T47D (cell line): ENCODE measurements at regions not wholly inside any gene's neighbourhood (a gene's known extent, or its start where the extent isn't known, plus 50 kb on each side); places are given as distances from the start of the nearest gene placed in this dataset.
"Not testable (repeated sequence)": the region's sequence is repeated elsewhere in the genome, so short reads cannot be mapped to it uniquely, and the experiment has no call there.

ENCODE experiments used
- DNase-seq, 2 experiments: peaks; one replicate each; pipeline versions ENCODE4 v3.0.0 to v3.0.0-alpha.2; 2011 to 2012; ENCODE audit warnings: low read depth in 1 of 2, low spot score in 1 of 2
- JUND ChIP-seq: IDR thresholded peaks from 2 replicates; pipeline ENCODE4 v1.6.1; 2012; ENCODE audit warnings: low read depth
- in situ Hi-C: cut with HindIII; loops from 2 replicates; pipeline ENCODE4 v1.10.0; 2016; ENCODE audit warnings: low sequenced_read_pairs, low pct_unique_long_range_greater_than_20kb

DNA sequence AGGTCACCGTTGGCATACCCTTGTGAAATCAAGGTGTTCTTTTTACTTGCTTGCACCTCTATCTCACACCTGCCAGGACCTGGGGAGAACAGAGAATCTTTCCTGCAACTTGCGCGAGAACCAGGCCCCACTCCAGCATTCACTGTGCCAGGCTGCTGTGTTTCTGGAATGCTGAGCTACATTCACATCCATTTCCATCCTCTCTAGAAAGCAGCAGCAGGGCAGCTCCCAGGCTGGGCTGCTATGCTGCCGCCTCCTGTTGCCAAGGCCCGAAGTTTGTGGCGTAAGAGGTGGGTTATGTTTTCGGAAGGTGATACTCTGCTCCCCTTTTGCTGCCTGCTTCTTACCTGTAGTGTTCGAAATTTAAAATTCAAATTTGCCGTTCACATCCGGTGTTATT is 464.1 kb downstream of the KLF5 start:
- TF ChIP-seq JUND: no peak
- no peak for DNase-seq

DNA sequence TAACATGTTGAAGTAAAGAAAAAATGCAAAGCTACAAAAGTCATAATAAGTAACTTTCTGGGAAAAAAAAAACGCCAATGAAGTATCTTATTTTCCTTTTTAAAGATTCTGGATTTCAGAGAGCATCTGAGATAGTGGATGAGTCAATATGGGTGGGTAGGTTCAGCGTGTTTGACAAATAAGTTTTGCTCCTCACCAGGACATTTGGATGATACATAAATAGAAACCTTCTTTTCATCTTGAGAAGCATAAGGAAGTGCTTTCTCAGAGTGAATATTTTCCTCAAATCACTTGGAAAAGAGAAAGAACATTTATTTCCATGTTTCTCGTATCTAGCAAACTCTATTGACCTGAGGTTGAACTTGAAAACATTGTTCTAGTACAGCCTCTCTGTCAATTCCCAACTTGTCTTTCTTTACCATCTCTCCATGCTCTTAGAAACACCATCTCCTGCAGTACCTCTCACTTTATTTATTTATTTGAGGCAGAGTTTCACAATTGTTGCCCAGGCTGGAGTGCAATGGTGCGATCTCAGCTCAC is 463.2 kb downstream of the KLF5 start:
- DNase-seq: no peak
- in situ Hi-C loops: no loop called here
- TF ChIP-seq JUND: no peak

More for the DNA sequence above, 464.1 kb downstream of the KLF5 start:
- in situ Hi-C loops: no loop called here

DNA sequence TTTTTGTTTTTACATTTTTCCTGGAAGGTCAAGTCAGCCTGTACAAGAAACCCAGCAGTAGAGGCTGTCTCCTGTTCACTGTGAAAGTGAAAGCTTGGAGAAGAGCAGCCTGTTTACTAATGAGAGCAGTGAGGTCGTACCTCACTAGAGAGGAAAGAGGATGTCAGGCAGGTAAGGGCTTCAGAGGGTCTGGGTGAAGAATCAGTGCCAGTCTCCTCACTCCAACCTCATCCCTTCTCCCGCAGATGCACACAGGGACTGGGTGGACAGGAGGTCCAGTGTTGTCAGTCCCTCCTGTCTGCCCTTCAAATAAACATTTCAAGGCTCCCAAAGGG is 462.5 kb downstream of the KLF5 start:
- in situ Hi-C loops: no loop called here
- DNase-seq: no peak
- no peak for TF ChIP-seq JUND

DNA sequence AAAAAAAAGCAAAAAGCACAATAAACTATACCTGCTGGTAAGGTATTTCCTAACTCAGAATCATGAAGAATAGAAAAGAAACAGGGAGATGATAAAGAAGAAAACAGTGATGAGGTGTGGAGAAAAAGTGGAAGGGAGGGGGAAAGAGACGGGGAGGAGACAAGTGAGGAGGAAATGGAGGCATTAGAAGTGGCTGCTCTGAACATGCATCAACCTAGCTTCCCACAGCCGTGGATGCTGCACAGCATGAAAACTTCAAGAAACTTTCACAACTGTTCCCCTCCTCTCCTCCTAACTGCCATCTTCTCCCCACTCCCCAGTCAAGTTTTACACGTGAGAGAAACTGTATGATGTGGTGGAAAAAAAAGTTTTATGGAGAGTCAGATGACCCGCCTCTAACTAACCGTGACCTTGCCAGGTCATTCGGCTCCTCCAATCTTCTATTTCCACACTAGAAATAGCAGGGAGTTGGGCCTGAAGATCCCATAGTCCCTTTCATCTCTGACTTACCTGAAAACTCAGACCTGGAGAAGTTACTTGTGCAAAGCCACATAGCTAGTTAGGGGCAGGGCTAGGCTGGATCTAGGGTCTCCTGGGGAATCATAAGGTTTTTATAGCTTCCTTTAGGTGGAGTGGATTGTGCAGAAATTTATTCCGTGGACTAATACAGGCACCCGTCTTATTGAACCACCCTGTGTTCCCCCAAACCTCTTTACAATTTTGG is 461.9 kb downstream of the KLF5 start:
- TF ChIP-seq JUND: no peak
- no peak for DNase-seq
- in situ Hi-C loops: no loop called here

DNA sequence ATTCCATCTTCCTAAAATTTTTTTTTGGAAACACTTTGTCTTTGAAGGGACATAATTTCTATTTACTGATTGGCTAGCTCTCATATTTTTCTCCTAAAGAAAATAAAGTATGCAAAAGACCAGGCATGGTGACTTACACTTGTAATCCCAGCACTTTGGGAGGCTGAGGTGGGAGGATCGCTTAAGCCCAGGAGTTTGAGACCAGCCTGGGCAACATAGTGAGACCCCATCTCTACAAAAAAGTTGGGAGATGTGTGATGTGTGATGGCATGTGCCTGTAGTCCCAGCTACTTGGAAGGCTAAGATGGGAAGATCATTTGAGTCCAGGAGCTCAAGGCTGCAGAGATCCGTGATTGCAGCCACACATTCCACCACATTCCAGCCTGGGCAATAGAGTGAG is 461.3 kb downstream of the KLF5 start:
- DNase-seq, in situ Hi-C loops: not testable (repeated sequence)

DNA sequence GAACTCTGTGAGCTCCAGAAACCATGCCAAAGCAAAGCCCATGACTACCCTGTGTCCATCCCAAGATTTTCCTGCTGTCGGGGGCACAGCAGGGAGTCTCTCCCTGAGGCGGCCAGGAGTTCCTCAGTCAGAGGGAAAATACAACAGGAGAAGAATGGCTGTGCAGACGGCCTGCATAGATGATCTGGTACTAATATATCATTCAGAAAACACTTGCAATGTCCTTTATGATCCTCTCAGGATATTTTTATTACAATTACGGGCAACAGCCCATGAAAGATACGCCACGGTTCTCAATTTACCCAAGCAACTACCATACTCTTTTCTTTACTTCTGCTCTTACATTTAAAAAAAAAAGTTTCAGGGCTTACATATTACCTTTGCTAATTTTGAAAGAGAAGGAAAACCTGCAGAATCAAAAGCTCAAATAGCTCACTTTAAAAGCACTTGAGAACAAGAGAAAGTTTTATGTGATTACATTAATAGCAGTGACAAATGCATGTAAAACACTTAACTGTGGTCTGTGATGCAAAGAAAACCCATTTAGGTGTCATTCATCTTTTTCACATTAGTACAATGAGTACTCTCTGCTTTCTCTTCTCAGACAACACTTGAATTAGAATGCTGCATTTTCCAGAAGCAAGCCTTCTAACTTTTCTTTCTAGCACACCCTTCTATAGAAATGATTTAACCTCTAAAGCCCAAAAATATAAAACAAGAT is 460.8 kb downstream of the KLF5 start:
- in situ Hi-C loops: no loop called here
- no peak for TF ChIP-seq JUND
- DNase-seq: no peak

DNA sequence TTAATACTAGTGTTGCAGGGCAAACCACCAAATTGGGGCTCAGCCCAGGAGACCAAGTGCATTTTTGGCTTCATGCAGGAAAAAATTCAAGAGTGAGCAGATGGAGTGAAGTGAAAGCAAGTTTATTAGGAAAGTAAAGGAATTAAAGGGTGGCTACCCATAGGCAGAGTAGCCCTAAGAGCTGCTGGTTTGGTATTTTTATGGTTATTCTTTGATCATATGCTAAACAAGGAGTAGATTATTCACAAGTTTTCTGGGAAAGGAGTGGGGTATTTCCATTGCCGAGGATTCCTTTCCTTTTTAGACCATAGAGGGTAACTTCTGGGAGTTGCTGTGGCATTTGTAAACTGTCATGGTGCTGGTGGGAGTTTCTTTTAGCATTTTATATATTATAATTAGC is 459.0 kb downstream of the KLF5 start:
- TF ChIP-seq JUND: no peak
- in situ Hi-C loops: no loop called here
- DNase-seq: no peak

DNA sequence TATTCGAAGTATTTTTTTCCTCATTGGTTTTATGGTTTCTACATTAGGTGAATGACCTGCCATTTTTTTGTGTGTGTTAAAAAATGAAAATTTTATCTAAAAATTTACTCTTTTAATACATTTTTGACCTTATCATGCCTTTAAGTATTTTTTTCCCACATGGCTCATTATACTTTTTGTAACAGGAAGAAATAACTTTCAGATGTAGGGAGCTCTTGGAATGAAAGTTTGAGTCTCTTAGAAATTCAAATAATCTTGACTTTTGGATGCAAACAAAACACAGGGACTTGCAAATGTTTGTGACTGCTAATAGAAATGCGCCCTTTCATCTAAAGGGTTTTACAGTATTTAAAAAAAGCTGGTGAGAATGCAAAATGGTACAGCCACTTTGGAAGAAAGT is 457.9 kb downstream of the KLF5 start:
- TF ChIP-seq JUND: no peak
- no peak for DNase-seq
- in situ Hi-C loops: no loop called here

DNA sequence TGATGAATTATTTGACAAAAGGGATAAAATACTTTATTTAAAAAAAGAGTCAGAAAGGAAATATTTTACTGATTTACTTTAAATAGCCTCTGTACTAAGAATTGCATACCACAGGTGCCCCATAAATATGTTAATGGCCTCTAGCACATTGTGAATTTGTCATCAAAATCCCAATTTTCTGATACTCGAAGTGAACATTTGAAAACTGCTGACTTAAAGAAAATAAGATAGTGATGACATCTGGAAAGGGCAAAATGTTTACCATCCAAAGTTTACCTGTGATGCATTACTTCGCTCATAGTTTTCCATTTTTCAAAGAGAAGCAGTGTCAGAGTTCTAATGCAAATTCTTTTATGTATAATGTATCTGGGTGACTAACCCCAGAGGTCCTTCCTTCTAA is 455.4 kb downstream of the KLF5 start:
- no peak for DNase-seq
- in situ Hi-C loops: no loop called here
- TF ChIP-seq JUND: no peak

DNA sequence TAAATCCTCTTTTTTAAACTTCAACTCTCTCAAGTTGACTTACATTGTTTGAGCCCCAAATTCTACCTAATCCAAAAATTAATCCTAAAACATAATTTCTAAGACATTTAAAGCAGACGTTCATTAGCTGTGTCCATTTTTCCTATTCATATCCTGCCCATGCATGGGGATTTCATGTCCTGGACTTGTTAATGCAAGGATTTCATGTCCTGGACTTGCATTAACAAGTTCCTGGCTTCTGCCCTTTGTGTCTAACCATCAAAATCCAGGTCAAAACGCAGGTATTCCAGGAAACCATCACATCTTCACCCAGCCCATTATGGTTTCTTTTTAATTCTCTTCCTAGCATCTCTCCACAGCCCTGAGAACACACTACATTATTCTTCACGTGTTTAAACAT is 454.9 kb downstream of the KLF5 start:
- no peak for TF ChIP-seq JUND
- in situ Hi-C loops: no loop called here
- DNase-seq: no peak

DNA sequence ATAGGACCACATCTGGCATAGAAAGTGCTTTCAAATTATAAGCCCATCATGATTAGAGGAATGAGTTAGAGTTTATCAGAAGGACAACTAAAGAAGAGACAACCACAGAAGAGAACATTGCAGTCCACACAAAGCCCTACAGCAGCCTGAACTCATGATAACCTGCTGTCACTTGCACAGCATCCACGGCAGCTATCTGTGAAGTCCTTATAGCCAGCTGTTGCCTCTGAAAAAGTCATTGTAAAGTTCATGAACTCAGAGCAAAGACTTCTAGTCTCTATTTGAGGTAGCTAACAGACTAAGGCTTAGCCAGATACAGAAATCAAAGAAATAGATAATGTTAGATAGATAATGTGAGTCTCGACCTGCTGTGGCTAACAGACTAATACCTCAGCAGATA is 450.0 kb downstream of the KLF5 start:
- in situ Hi-C loops: no loop called here
- TF ChIP-seq JUND: no peak
- DNase-seq: no peak

DNA sequence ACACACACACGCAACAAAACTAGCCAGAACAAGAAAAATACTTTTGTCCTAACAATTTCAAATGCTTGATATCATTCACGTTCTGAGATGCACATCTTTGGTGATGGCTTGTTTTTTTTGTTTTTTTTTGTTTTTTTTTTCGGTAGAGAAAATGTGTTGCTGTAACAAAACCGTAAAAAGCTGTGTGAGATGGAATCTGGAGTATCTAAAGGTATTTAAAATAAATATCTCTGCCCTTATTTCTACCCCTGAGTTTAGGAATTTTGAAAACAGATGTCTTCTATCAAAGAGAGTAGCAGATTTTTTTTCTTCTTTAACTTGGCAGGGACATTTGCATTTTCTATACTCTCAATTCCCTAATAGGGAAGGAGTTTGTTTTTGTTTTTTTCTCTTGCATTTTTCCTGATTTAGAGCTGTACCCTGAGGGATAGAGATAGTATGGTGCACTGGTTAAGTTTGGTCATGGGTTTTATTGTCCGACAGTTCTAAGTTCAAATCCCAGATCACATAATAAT is 446.6 kb downstream of the KLF5 start:
- DNase-seq: no peak
- in situ Hi-C loops: no loop called here
- TF ChIP-seq JUND: no peak

DNA sequence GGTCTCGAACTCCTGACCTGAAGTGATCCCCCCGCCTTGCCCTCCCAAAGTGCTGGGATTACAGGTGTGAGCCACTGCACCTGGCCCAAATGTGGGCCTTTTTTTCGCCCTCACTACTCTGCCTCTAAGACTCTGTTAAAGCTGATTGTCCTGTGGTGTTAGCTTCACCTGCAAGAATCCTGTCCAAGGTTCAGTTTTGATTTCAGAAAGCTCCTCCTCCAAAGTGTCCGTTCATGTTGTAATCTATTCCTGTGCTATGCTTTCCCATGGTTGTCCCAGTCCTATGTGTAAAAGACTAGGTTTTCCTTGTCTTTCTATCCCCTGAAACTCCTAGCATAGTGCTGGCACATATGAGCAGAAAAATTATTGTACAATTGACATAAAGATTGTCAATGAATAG is 440.9 kb downstream of the KLF5 start:
- TF ChIP-seq JUND: no peak
- DNase-seq: no peak
- in situ Hi-C loops: no loop called here
